22Rv1 (cell line): ENCODE measurements at regions not wholly inside any gene's neighbourhood (a gene's known extent, or its start where the extent isn't known, plus 50 kb on each side); places are given as distances from the start of the nearest gene placed in this dataset.
"Not testable (repeated sequence)": the region's sequence is repeated elsewhere in the genome, so short reads cannot be mapped to it uniquely, and the experiment has no call there.

Source experiments
- ZFX ChIP-seq: fragments of 450-650 bp; IDR thresholded peaks from 2 replicates; pipeline ENCODE4 v1.6.1; 2017; ENCODE audit warnings: antibody characterized with exemption, borderline replicate concordance
- TF ChIP-seq, protein P1 (sequence below): fragments of 450-650 bp; IDR thresholded peaks from 2 replicates; pipeline ENCODE4 v1.5.1; 2017; ENCODE audit warnings: mild to moderate bottlenecking

DNA sequence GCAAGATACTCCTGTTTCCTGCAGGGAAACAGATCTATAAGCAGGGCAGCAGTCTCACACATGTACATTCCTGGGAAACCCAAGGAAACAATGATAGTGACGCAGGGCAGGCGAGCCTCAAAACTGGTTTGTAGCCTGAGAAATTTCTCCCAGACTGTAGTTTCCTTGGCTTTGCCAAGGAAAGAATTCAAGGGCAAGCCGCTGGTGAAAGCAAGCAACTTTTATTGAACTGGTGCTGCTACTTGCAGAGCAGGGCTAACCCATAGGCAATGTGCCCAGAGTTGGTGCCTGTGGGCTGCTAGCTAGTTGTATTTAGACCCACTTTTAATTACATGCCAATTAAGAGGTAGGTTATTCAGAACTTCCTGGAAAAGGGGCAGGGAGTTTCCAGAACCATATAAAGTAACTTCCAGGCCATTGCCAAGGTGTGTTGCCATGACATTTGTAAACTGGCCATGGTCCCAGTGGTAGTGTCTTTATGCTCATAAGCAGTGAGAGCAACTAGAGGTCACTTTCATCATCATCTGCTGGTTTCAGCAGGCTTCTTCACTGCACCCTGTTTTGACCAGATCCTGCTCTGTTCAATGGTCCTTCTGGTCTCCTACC, 92.0 kb downstream of the PPIAL4A start:
- TF ChIP-seq, protein P1, sequence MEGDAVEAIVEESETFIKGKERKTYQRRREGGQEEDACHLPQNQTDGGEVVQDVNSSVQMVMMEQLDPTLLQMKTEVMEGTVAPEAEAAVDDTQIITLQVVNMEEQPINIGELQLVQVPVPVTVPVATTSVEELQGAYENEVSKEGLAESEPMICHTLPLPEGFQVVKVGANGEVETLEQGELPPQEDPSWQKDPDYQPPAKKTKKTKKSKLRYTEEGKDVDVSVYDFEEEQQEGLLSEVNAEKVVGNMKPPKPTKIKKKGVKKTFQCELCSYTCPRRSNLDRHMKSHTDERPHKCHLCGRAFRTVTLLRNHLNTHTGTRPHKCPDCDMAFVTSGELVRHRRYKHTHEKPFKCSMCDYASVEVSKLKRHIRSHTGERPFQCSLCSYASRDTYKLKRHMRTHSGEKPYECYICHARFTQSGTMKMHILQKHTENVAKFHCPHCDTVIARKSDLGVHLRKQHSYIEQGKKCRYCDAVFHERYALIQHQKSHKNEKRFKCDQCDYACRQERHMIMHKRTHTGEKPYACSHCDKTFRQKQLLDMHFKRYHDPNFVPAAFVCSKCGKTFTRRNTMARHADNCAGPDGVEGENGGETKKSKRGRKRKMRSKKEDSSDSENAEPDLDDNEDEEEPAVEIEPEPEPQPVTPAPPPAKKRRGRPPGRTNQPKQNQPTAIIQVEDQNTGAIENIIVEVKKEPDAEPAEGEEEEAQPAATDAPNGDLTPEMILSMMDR = not testable (repeated sequence)
- not testable (repeated sequence) for TF ChIP-seq ZFX
